Sigmoid colon (tissue), 6 donors: ENCODE measurements at regions not wholly inside any gene's neighbourhood (a gene's known extent, or its start where the extent isn't known, plus 50 kb on each side); places are given as distances from the start of the nearest gene placed in this dataset.

Experiments
- DNase-seq: peaks from one replicate; pipeline ENCODE4 v3.0.0-alpha.2; 2019
- H3K27ac ChIP-seq, 4 donors: fragments of 200-600 bp; sonication (generic); one replicate each; pipeline ENCODE4 v1.5.1; 2016 to 2019; ENCODE audit warnings: mild to moderate bottlenecking in 1 of 4
- H3K27me3 ChIP-seq, 3 donors: fragments of 200-600 bp; sonication (generic); one replicate each; pipeline ENCODE4 v1.5.1; 2019; ENCODE audit warnings: mild to moderate bottlenecking in 1 of 3
- H3K36me3 ChIP-seq, 4 donors: fragments of 200-600 bp; sonication (generic); one replicate each; pipeline ENCODE4 v1.5.1; 2016 to 2019
- H3K4me1 ChIP-seq, 4 donors: fragments of 200-600 bp; sonication (generic); one replicate each; pipeline ENCODE4 v1.5.1; 2017 to 2019
- H3K4me3 ChIP-seq, 4 donors: fragments of 200-600 bp; sonication (generic); one replicate each; pipeline ENCODE4 v1.5.1; 2017 to 2019; ENCODE audit warnings: mild to moderate bottlenecking in 2 of 4, moderate library complexity in 1 of 4
- H3K9me3 ChIP-seq, 4 donors: fragments of 200-600 bp in 3 of 4; sonication (generic) in 3 of 4; one replicate each; pipeline versions ENCODE4 v1.5.1 to v1.6.1; 2013 to 2019
- CTCF ChIP-seq, 4 experiments: fragments of 450-650 bp in 3 of 4; fragments of 200-600 bp in 1 of 4; IDR thresholded peaks; one replicate each; pipeline ENCODE4 v1.5.1; 2016 to 2019; ENCODE audit warnings: antibody characterized with exemption in 4 of 4, mild to moderate bottlenecking in 3 of 4, moderate library complexity in 2 of 4
- EP300 ChIP-seq, 4 donors: sonication (generic); formaldehyde crosslinking; IDR thresholded peaks; one replicate each; pipeline ENCODE4 v1.6.1; 2017; ENCODE audit warnings: antibody characterized with exemption in 4 of 4
- POLR2A ChIP-seq, 2 donors: fragments of 450-650 bp; IDR thresholded peaks; one replicate each; pipeline ENCODE4 v1.6.1; 2016; ENCODE audit warnings: antibody characterized with exemption in 2 of 2, mild to moderate bottlenecking in 2 of 2, moderate library complexity in 2 of 2
- POLR2AphosphoS5 ChIP-seq, 4 donors: sonication (generic); formaldehyde crosslinking; IDR thresholded peaks; one replicate each; pipeline ENCODE4 v1.6.1; 2017; ENCODE audit warnings: antibody characterized with exemption in 4 of 4
- WGBS, 2 donors: extraction: QIAGEN DNeasy Blood & Tissue Kit; methylation state at CpG; one replicate each; pipeline ENCODE4 v1.1.7; 2013; 5-methylcytosine and 5-hydroxymethylcytosine counted together
- intact Hi-C: fragments of 100-400 bp; cut with DNase I; formaldehyde crosslinking; loops from one replicate; pipeline ENCODE4 v1.15.1; 2023
- donor health status: healthy with polysubstance abuse.
- donor health status: healthy.

DNA sequence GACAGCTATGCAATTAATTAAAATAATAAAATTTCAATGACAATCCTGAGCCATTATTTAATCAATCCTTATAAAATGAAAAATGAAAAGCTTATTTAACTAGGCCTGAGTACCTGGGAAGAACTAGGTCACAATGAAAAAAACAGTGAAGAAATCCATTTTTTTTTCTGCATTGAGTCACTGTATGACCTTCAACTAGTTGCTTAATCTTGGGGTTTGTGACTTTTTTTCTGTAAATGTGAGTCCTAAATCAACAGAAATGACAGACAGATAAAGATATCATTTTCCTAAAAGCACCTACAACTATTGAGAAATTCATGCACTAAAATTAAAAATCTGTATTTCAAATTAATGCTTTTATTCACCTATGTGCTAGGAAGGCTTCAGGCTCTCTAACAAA lies 96.8 kb downstream of the TMEM26 start:
- no peaks in the 10 kb centered on the region for H3K4me1 ChIP-seq
- no peak overlapping the region for H3K27ac ChIP-seq
- H3K4me3 ChIP-seq: no peak overlapping the region
- intact Hi-C loops: no loop called here
- no peaks in the 10 kb centered on the region for H3K36me3 ChIP-seq
- no peaks in the 10 kb centered on the region for H3K27me3 ChIP-seq
- no peaks in the 10 kb centered on the region for H3K9me3 ChIP-seq
- TF ChIP-seq EP300 (IDR thresholded peaks at IDR 0.05): no peak
- no peak for TF ChIP-seq CTCF (IDR thresholded peaks at IDR 0.05)
- TF ChIP-seq POLR2AphosphoS5 (IDR thresholded peaks at IDR 0.05): no peak
- no peak for TF ChIP-seq POLR2A (IDR thresholded peaks at IDR 0.05)
- DNase-seq: no peak

DNA sequence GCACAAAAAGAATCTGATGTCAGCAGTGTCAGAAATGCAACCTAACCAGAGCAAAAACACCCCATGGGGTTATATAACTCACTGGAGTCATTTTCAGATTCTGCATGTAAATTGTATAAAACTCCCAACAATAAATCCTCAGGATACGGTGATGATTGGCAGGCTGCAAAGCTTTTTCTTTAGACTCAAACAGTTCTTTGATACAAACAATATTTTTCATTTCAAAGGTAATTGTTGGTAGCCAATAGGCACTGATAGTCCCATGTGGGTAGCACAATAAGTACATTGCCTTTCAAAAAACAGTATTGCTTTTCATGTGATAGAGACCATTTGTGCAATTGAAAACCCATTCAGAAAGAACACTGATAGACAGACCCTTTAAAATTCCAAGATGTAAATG lies 98.0 kb downstream of the TMEM26 start:
- TF ChIP-seq POLR2AphosphoS5 (IDR thresholded peaks at IDR 0.05) (no peak), EP300 (IDR thresholded peaks at IDR 0.05) (no peak), CTCF (IDR thresholded peaks at IDR 0.05) (no peak), POLR2A (IDR thresholded peaks at IDR 0.05) (no peak)
- no peak for DNase-seq
- 56 to 84% methylated on average over 1 of the region's 1 CpG for WGBS, 2 donors
- H3K9me3 ChIP-seq: no peaks in the 10 kb centered on the region
- H3K4me1 ChIP-seq: no peaks in the 10 kb centered on the region
- intact Hi-C loops: no loop called here
- H3K27ac ChIP-seq: no peak overlapping the region
- H3K36me3 ChIP-seq: no peaks in the 10 kb centered on the region
- no peaks in the 10 kb centered on the region for H3K27me3 ChIP-seq
- H3K4me3 ChIP-seq: no peak overlapping the region

- Histone ChIP-seq H3K4me1 (no peaks in the 10 kb centered on the region), H3K9me3 (no peaks in the 10 kb centered on the region), H3K27me3 (no peaks in the 10 kb centered on the region), H3K4me3 (no peak overlapping the region), H3K36me3 (no peaks in the 10 kb centered on the region), H3K27ac (no peak overlapping the region)
- intact Hi-C loops: no loop called here
- no peak for TF ChIP-seq EP300 (IDR thresholded peaks at IDR 0.05)
- TF ChIP-seq POLR2A (IDR thresholded peaks at IDR 0.05): no peak
- TF ChIP-seq POLR2AphosphoS5 (IDR thresholded peaks at IDR 0.05): no peak
- no peak for TF ChIP-seq CTCF (IDR thresholded peaks at IDR 0.05)
- 71 to 76% methylated on average over 2 of the region's 2 CpGs for WGBS, 2 donors
- no peak for DNase-seq
Observed at GRCh38 chr10:61354401-61354975, 98.7 kb downstream of the TMEM26 start.

- WGBS, 2 donors: 77 to 90% methylated on average over 1 of the region's 1 CpG
- intact Hi-C loops: no loop called here
- no peaks in the 10 kb centered on the region for H3K9me3 ChIP-seq
- no peak for DNase-seq
- no peaks in the 10 kb centered on the region for H3K4me1 ChIP-seq
- no peaks in the 10 kb centered on the region for H3K27me3 ChIP-seq
- no peaks in the 10 kb centered on the region for H3K36me3 ChIP-seq
- no peak overlapping the region for H3K4me3 ChIP-seq
- no peak for TF ChIP-seq POLR2AphosphoS5 (IDR thresholded peaks at IDR 0.05)
- TF ChIP-seq CTCF (IDR thresholded peaks at IDR 0.05): no peak
- TF ChIP-seq POLR2A (IDR thresholded peaks at IDR 0.05): no peak
- TF ChIP-seq EP300 (IDR thresholded peaks at IDR 0.05): no peak
- H3K27ac ChIP-seq: no peak overlapping the region
Observed at GRCh38 chr10:61350794-61351193, 102.4 kb downstream of the TMEM26 start.

GRCh38 chr10:61350068-61350467 lies 103.1 kb downstream of the TMEM26 start:
- 0 to 61% methylated on average over 1 of the region's 1 CpG for WGBS, 2 donors
- H3K27ac ChIP-seq: no peak overlapping the region
- no peak for DNase-seq
- no peaks in the 10 kb centered on the region for H3K9me3 ChIP-seq
- TF ChIP-seq POLR2AphosphoS5 (IDR thresholded peaks at IDR 0.05) (no peak), CTCF (IDR thresholded peaks at IDR 0.05) (no peak), EP300 (IDR thresholded peaks at IDR 0.05) (no peak)
- no peaks in the 10 kb centered on the region for H3K27me3 ChIP-seq
- H3K4me3 ChIP-seq: no peak overlapping the region
- no peaks in the 10 kb centered on the region for H3K36me3 ChIP-seq
- no peaks in the 10 kb centered on the region for H3K4me1 ChIP-seq
- intact Hi-C loops: no loop called here
